GM12878 (cell line): ENCODE measurements at regions not wholly inside any gene's neighbourhood (a gene's known extent, or its start where the extent isn't known, plus 50 kb on each side); places are given as distances from the start of the nearest gene placed in this dataset.

Experiments used
- ATAC-seq: fragments of 200-7000 bp; cut with Tn5 transposase; 3 replicates; pipeline ENCODE4 v1.9.1; 2020; ENCODE audit warnings: mild to moderate bottlenecking, moderate library complexity
- BruUV-seq: library from RNA; stranded (reverse); fragments of 400-500 nt; replicated peaks from 2 replicates; lab custom pipeline; 2021; lab: Mats Ljungman, UMichigan
- CTCF ChIA-PET: fragments of 300-600 bp; sonication (Branson Sonifier 250); formaldehyde crosslinking; extraction: SDS; loops from one replicate; lab custom pipeline; 2021; ENCODE audit warnings: inconsistent platforms; lab: Yijun Ruan, JAX
- POLR2A ChIA-PET: fragments of 350-600 bp; formaldehyde crosslinking; extraction: SDS; loops from one replicate; lab custom pipeline; 2021; ENCODE audit warnings: inconsistent platforms; lab: Charles Lee
- RAD21 ChIA-PET: fragments of 300-600 bp; sonication (Branson Sonifier 250); formaldehyde crosslinking; loops from one replicate; lab custom pipeline; 2023; ENCODE audit warnings: antibody characterized with exemption; ENCODE audit not compliant: unreplicated experiment; lab: Charles Lee
- SMC1A ChIA-PET: fragments of 300-600 bp; sonication (Branson Sonifier 250); formaldehyde crosslinking; loops from one replicate; lab custom pipeline; 2023; ENCODE audit not compliant: unreplicated experiment, uncharacterized antibody; lab: Charles Lee
- DNase-seq: peaks from one replicate; pipeline ENCODE4 v3.0.0-alpha.2; 2011; ENCODE audit warnings: low read depth, low spot score
- FAIRE-seq: peaks from 3 replicates; lab custom pipeline; 2011; peaks lifted over from hg19 to GRCh38; lab: Jason Lieb, UNC
- H2AFZ ChIP-seq: 2 replicates; pipeline ENCODE4 v1.6.0; 2011; ENCODE audit warnings: low read depth, low read length, control low read depth; ENCODE audit not compliant: control insufficient read depth
- H3K27ac ChIP-seq: 2 replicates; pipeline ENCODE4 v1.5.1; 2011; ENCODE audit warnings: control low read depth; ENCODE audit not compliant: control insufficient read depth, insufficient read depth
- H3K27me3 ChIP-seq, 2 experiments: replicated peaks in 1 of 2; 2 replicates each; pipeline versions ENCODE4 v1.6.0 to v1.6.1; 2011; ENCODE audit warnings: low read length in 1 of 2; ENCODE audit not compliant: control insufficient read depth in 2 of 2, insufficient read depth in 2 of 2
- H3K36me3 ChIP-seq, 2 experiments: 2 replicates each; pipeline ENCODE4 v1.5.1; 2011; ENCODE audit warnings: low read length in 1 of 2; ENCODE audit not compliant: control insufficient read depth in 2 of 2, insufficient read depth in 2 of 2
- H3K4me1 ChIP-seq: 2 replicates; pipeline ENCODE4 v1.6.1; 2011; ENCODE audit warnings: mild to moderate bottlenecking, low read length, moderate library complexity, mixed read lengths; ENCODE audit not compliant: control insufficient read depth, insufficient read depth
- H3K4me2 ChIP-seq: 2 replicates; pipeline ENCODE4 v1.6.0; 2011; ENCODE audit warnings: control low read depth; ENCODE audit not compliant: control insufficient read depth, insufficient read depth
- H3K4me3 ChIP-seq: fragments of 200-600 bp; sonication (generic); 2 replicates; pipeline ENCODE4 v1.5.1; 2016
- H3K79me2 ChIP-seq: 2 replicates; pipeline ENCODE4 v1.6.0; 2011; ENCODE audit warnings: low read length; ENCODE audit not compliant: control insufficient read depth, insufficient read depth
- H3K9ac ChIP-seq: 2 replicates; pipeline ENCODE4 v1.8.0; 2011; ENCODE audit warnings: low read length, control low read depth, mixed read lengths; ENCODE audit not compliant: control insufficient read depth, insufficient read depth
- H3K9me3 ChIP-seq: replicated peaks from 3 replicates; pipeline ENCODE4 v1.5.1; 2011; ENCODE audit warnings: mild to moderate bottlenecking, low read length; ENCODE audit not compliant: control insufficient read depth, insufficient read depth
- H4K20me1 ChIP-seq: 2 replicates; pipeline ENCODE4 v1.6.0; 2011; ENCODE audit not compliant: control insufficient read depth, insufficient read depth
- CHD1 ChIP-seq: IDR thresholded peaks from 2 replicates; pipeline ENCODE4 v1.6.1; 2012; ENCODE audit warnings: low read depth, low read length, improper control_type of control experiment
- CHD2 ChIP-seq: IDR thresholded peaks from 2 replicates; pipeline ENCODE4 v1.6.1; 2011; ENCODE audit warnings: low read depth, low read length, improper control_type of control experiment, borderline replicate concordance
- CHD4 ChIP-seq: fragments of 200-600 bp; sonication (generic); IDR thresholded peaks from 2 replicates; pipeline ENCODE4 v1.6.1; 2016; ENCODE audit warnings: mild to moderate bottlenecking
- DPF2 ChIP-seq: fragments of 450-650 bp; IDR thresholded peaks from 2 replicates; pipeline ENCODE4 v1.6.1; 2017; ENCODE audit warnings: mild to moderate bottlenecking
- E2F4 ChIP-seq: IDR thresholded peaks from 2 replicates; pipeline ENCODE4 v1.6.1; 2012; ENCODE audit warnings: low read depth, low read length, improper control_type of control experiment
- EED ChIP-seq: sonication (generic); IDR thresholded peaks from 2 replicates; pipeline ENCODE4 v1.6.1; 2016; ENCODE audit warnings: antibody characterized with exemption, low read depth
- GATAD2B ChIP-seq: fragments of 450-650 bp; conservative IDR thresholded peaks from 2 replicates; pipeline ENCODE4 v1.6.1; 2017; ENCODE audit warnings: low read depth, mild to moderate bottlenecking, moderate library complexity
- IRF3 ChIP-seq: fragments of 450-650 bp; IDR thresholded peaks from 2 replicates; pipeline ENCODE4 v1.6.1; 2014; ENCODE audit warnings: mild to moderate bottlenecking
- MYB ChIP-seq: fragments of 150-350 bp; IDR thresholded peaks from 2 replicates; pipeline ENCODE4 v1.6.1; 2014; ENCODE audit warnings: mild to moderate bottlenecking, low read depth, low read length, borderline replicate concordance
- POLR2AphosphoS2 ChIP-seq: IDR thresholded peaks from 2 replicates; pipeline ENCODE4 v1.6.1; 2011; ENCODE audit warnings: low read depth, mild to moderate bottlenecking, low read length, improper control_type of control experiment, moderate library complexity
- RELA ChIP-seq: fragments of 450-650 bp; IDR thresholded peaks from 2 replicates; pipeline ENCODE4 v1.8.0; 2014; ENCODE audit warnings: borderline replicate concordance; ENCODE audit not compliant: partially characterized antibody
- SRF ChIP-seq, 2 experiments: IDR thresholded peaks; 2 replicates each; pipeline ENCODE4 v1.6.1; 2011; ENCODE audit warnings: low read depth in 2 of 2, low read length in 2 of 2, mild to moderate bottlenecking in 1 of 2, moderate library complexity in 1 of 2
- WRNIP1 ChIP-seq: IDR thresholded peaks from 2 replicates; pipeline ENCODE4 v1.6.1; 2011; ENCODE audit warnings: low read depth, low read length, improper control_type of control experiment, borderline replicate concordance
- ZNF622 ChIP-seq: fragments of 450-650 bp; IDR thresholded peaks from 2 replicates; pipeline ENCODE4 v1.6.1; 2017; ENCODE audit warnings: mild to moderate bottlenecking, inconsistent platforms
- WGBS: methylation state at CpG from one replicate; pipeline ENCODE4 v1.1.6; 2016; ENCODE audit warnings: low lambda C conversion rate; ENCODE audit not compliant: insufficient replicate concordance, insufficient coverage; ENCODE audit errors: missing lambda C conversion rate; 5-methylcytosine and 5-hydroxymethylcytosine counted together
- in situ Hi-C: fragments of 300-500 bp; cut with MboI; formaldehyde crosslinking; loops from 9 replicates; pipeline ENCODE4 v1.14.3; 2018; ENCODE audit warnings: mixed read lengths
- intact Hi-C: fragments of 100-400 bp; cut with micrococcal nuclease; formaldehyde crosslinking; loops from one replicate; pipeline ENCODE4 v1.14.2; 2022; ENCODE audit not compliant: unreplicated experiment
- TF ChIP-seq, protein P1 (sequence below): fragments of 450-650 bp; formaldehyde crosslinking; IDR thresholded peaks from 2 replicates; pipeline ENCODE4 v1.4.0; 2022; ENCODE audit warnings: mild to moderate bottlenecking, moderate library complexity
- TF ChIP-seq, protein P2 (sequence below): fragments of 450-650 bp; IDR thresholded peaks from 2 replicates; pipeline ENCODE4 v1.6.1; 2017; ENCODE audit warnings: mild to moderate bottlenecking

- TF ChIP-seq CHD2 = no peak
- no peak for TF ChIP-seq IRF3
- TF ChIP-seq ZNF622 = no peak
- TF ChIP-seq, protein P1, sequence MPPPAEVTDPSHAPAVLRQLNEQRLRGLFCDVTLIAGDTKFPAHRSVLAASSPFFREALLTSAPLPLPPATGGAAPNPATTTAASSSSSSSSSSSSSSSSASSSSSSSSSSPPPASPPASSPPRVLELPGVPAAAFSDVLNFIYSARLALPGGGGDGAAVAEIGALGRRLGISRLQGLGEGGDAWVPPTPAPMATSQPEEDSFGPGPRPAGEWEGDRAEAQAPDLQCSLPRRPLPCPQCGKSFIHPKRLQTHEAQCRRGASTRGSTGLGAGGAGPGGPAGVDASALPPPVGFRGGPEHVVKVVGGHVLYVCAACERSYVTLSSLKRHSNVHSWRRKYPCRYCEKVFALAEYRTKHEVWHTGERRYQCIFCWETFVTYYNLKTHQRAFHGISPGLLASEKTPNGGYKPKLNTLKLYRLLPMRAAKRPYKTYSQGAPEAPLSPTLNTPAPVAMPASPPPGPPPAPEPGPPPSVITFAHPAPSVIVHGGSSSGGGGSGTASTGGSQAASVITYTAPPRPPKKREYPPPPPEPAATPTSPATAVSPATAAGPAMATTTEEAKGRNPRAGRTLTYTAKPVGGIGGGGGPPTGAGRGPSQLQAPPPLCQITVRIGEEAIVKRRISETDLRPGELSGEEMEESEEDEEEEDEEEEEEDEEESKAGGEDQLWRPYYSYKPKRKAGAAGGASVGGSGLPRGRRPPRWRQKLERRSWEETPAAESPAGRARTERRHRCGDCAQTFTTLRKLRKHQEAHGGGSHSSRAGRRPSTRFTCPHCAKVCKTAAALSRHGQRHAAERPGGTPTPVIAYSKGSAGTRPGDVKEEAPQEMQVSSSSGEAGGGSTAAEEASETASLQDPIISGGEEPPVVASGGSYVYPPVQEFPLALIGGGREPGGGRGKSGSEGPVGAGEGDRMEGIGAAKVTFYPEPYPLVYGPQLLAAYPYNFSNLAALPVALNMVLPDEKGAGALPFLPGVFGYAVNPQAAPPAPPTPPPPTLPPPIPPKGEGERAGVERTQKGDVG (CRISPR knock-in tag) = no peak
- TF ChIP-seq E2F4 = no peak
- TF ChIP-seq, protein P2, sequence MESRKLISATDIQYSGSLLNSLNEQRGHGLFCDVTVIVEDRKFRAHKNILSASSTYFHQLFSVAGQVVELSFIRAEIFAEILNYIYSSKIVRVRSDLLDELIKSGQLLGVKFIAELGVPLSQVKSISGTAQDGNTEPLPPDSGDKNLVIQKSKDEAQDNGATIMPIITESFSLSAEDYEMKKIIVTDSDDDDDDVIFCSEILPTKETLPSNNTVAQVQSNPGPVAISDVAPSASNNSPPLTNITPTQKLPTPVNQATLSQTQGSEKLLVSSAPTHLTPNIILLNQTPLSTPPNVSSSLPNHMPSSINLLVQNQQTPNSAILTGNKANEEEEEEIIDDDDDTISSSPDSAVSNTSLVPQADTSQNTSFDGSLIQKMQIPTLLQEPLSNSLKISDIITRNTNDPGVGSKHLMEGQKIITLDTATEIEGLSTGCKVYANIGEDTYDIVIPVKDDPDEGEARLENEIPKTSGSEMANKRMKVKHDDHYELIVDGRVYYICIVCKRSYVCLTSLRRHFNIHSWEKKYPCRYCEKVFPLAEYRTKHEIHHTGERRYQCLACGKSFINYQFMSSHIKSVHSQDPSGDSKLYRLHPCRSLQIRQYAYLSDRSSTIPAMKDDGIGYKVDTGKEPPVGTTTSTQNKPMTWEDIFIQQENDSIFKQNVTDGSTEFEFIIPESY = no peak
- no peak for TF ChIP-seq CHD4
- no peak for TF ChIP-seq GATAD2B
- TF ChIP-seq SRF (IDR thresholded peaks at IDR 0.05; ENCODE audit: low read depth in 2 of 2, low read length in 2 of 2) = no peak
- no peak for TF ChIP-seq DPF2
- TF ChIP-seq MYB = no peak
- TF ChIP-seq CHD1 = no peak
- no peak for TF ChIP-seq POLR2AphosphoS2
- TF ChIP-seq EED = no peak
- TF ChIP-seq RELA = no peak
- TF ChIP-seq WRNIP1 = no peak
- in situ Hi-C loops (no loop called here), intact Hi-C loops (no loop called here)
- Histone ChIP-seq H3K79me2 (no peaks in the 10 kb centered on the region), H3K36me3 (no peaks in the 10 kb centered on the region), H3K4me2 (no peak overlapping the region), H3K9me3 (no peaks in the 10 kb centered on the region; the same call in 2 of the 3 replicates), H3K27ac (no peak overlapping the region), H3K9ac (no peak overlapping the region), H3K27me3 (no peaks in the 10 kb centered on the region), H3K4me1 (peaks cover 9% of the 10 kb centered on the region), H4K20me1 (no peaks in the 10 kb centered on the region), H3K4me3 (no peak overlapping the region), H2AFZ (no peak overlapping the region)
- 27% methylated on average over 3 of the region's 3 CpGs for WGBS
- ChIA-PET POLR2A (no interaction called here), CTCF (no interaction called here), RAD21 (no interaction called here), SMC1A (no interaction called here)
- no peak for DNase-seq
- no TSS peak for BruUV-seq
- ATAC-seq = no peak
- no peak for FAIRE-seq
Observed at GRCh38 chr13:48159826-48160225, 64.9 kb upstream of the MED4 start.
